Smooth muscle cell (in vitro differentiated cells): ENCODE measurements at regions not wholly inside any gene's neighbourhood (a gene's known extent, or its start where the extent isn't known, plus 50 kb on each side); places are given as distances from the start of the nearest gene placed in this dataset.

ENCODE experiments used
- DNase-seq: peaks from one replicate; lab custom pipeline; 2025; ENCODE audit not compliant: unreplicated experiment; lab: John Stamatoyannopoulos, UW
- H2AFZ ChIP-seq: fragments of 200-600 bp; sonication (generic); 2 replicates; pipeline ENCODE4 v1.6.0; 2016; ENCODE audit warnings: antibody characterized with exemption, low read depth, mild to moderate bottlenecking
- H3F3A ChIP-seq: fragments of 200-600 bp; sonication (generic); 2 replicates; pipeline ENCODE4 v1.6.0; 2017; ENCODE audit warnings: antibody characterized with exemption, low read depth
- H3K27ac ChIP-seq: fragments of 200-600 bp; sonication (generic); 2 replicates; pipeline ENCODE4 v1.5.1; 2016; ENCODE audit warnings: low read depth, mild to moderate bottlenecking
- H3K27me3 ChIP-seq: fragments of 200-600 bp; sonication (generic); 2 replicates; pipeline ENCODE4 v1.6.1; 2016; ENCODE audit warnings: low read depth, mild to moderate bottlenecking
- H3K36me3 ChIP-seq: fragments of 200-600 bp; sonication (generic); 2 replicates; pipeline ENCODE4 v1.5.1; 2016; ENCODE audit warnings: low read depth
- H3K4me1 ChIP-seq: fragments of 200-600 bp; sonication (generic); 2 replicates; pipeline ENCODE4 v1.5.1; 2016; ENCODE audit warnings: low read depth
- H3K4me2 ChIP-seq: fragments of 200-600 bp; sonication (generic); 2 replicates; pipeline ENCODE4 v1.6.0; 2016; ENCODE audit warnings: mild to moderate bottlenecking
- H3K4me3 ChIP-seq: fragments of 200-600 bp; sonication (generic); 2 replicates; pipeline ENCODE4 v1.5.1; 2016; ENCODE audit warnings: mild to moderate bottlenecking
- H3K79me2 ChIP-seq: fragments of 200-600 bp; sonication (generic); 2 replicates; pipeline ENCODE4 v1.6.0; 2016; ENCODE audit warnings: low read depth, mild to moderate bottlenecking
- H3K9ac ChIP-seq: fragments of 200-600 bp; sonication (generic); 2 replicates; pipeline ENCODE4 v1.6.0; 2016; ENCODE audit warnings: low read depth
- H3K9me3 ChIP-seq: fragments of 200-600 bp; sonication (generic); replicated peaks from 2 replicates; pipeline ENCODE4 v1.5.1; 2016; ENCODE audit warnings: low read depth
- H4K20me1 ChIP-seq: fragments of 200-600 bp; sonication (generic); 2 replicates; pipeline ENCODE4 v1.6.0; 2016; ENCODE audit warnings: low read depth
- WGBS: methylation state at CpG from one replicate; pipeline ENCODE4 v1.1.7; 2016; ENCODE audit warnings: low lambda C conversion rate; 5-methylcytosine and 5-hydroxymethylcytosine counted together
- TF ChIP-seq, protein P1 (sequence below): fragments of 200-600 bp; sonication (generic); IDR thresholded peaks from 2 replicates; pipeline ENCODE4 v1.5.1; 2017; ENCODE audit warnings: borderline replicate concordance, mild to moderate bottlenecking, antibody characterized with exemption; ENCODE audit not compliant: insufficient read depth, poor library complexity, severe bottlenecking

DNA sequence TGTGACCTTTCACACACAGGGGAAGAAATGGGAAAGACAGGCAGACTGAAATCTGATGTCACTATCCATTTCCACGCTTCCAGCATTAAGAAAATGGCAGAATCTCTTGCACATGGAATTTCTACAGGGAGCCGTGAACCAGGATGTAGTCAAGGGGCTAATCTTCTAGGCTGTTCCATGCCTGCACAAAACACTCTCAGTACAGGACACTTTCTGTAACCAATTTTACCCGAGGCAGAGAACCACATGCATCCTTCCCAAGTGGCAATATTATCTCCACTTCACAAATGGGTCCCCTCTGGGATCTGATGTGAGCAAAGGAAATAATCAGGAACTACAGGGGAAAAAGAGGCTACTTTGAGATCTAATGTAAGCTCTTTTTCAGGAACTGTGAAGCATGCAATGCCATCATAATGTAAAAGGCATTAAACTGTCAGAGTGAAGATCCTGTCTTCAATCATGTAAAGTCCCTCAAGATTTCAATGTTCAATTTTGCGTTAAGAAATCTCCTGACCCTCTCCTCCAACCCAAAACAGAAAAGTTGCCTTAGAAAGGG, 236.9 kb downstream of the RBM43 start:
- H3K27ac ChIP-seq = no peak overlapping the region
- no peak overlapping the region for H3K4me3 ChIP-seq
- H3K4me1 ChIP-seq = no peaks in the 10 kb centered on the region
- H3K27me3 ChIP-seq = no peaks in the 10 kb centered on the region
- H3K9me3 ChIP-seq = no peaks in the 10 kb centered on the region
- H4K20me1 ChIP-seq = no peaks in the 10 kb centered on the region
- H2AFZ ChIP-seq = no peak overlapping the region
- H3K79me2 ChIP-seq = no peaks in the 10 kb centered on the region
- DNase-seq = no peak
- no peaks in the 10 kb centered on the region for H3F3A ChIP-seq
- no peaks in the 10 kb centered on the region for H3K36me3 ChIP-seq
- no peak overlapping the region for H3K4me2 ChIP-seq
- TF ChIP-seq, protein P1, sequence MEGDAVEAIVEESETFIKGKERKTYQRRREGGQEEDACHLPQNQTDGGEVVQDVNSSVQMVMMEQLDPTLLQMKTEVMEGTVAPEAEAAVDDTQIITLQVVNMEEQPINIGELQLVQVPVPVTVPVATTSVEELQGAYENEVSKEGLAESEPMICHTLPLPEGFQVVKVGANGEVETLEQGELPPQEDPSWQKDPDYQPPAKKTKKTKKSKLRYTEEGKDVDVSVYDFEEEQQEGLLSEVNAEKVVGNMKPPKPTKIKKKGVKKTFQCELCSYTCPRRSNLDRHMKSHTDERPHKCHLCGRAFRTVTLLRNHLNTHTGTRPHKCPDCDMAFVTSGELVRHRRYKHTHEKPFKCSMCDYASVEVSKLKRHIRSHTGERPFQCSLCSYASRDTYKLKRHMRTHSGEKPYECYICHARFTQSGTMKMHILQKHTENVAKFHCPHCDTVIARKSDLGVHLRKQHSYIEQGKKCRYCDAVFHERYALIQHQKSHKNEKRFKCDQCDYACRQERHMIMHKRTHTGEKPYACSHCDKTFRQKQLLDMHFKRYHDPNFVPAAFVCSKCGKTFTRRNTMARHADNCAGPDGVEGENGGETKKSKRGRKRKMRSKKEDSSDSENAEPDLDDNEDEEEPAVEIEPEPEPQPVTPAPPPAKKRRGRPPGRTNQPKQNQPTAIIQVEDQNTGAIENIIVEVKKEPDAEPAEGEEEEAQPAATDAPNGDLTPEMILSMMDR = no peak
- 65% methylated on average over 4 of the region's 4 CpGs for WGBS
- H3K9ac ChIP-seq = no peak overlapping the region

DNA sequence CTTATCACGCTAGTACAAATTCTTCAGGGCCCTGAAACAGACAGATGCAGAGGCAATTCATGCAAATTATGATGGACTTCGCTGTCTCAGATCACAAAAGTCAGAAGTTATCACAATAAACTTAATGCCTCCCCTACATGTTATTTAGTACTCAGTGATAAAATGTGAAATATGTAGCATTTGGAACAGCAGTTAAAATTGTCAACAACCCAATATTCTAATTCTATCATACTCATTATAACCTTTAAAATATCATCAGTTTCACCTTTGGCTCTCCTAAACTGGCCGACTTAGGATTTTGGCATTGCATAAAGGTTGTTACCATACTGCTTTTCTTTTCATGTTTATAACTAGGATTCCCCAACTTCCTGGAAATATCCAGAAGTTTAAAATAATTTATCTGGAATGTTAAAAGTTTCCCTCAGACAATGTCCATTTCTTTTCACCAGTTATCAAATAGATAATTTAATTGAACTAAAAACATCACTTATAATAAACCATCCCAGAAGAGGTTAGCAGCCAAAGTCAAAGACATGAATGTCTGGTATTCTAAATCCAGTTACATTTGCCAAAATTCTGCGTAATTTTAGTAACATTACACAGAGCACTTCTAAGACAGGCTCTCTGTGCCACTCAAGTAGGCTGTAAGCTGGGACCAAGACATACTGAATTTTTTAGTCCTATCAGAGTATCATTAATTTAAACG, 239.8 kb downstream of the RBM43 start:
- Histone ChIP-seq H3K4me1 (no peaks in the 10 kb centered on the region), H2AFZ (no peak overlapping the region), H3K9me3 (no peaks in the 10 kb centered on the region), H3K27me3 (no peaks in the 10 kb centered on the region), H3K9ac (no peak overlapping the region), H3K36me3 (no peaks in the 10 kb centered on the region), H3K79me2 (no peaks in the 10 kb centered on the region), H3K4me2 (no peak overlapping the region), H3K27ac (no peak overlapping the region), H3F3A (no peaks in the 10 kb centered on the region), H4K20me1 (no peaks in the 10 kb centered on the region), H3K4me3 (no peak overlapping the region)
- 88% methylated on average over 5 of the region's 5 CpGs for WGBS
- TF ChIP-seq, protein P1 = no peak
- no peak for DNase-seq

DNA sequence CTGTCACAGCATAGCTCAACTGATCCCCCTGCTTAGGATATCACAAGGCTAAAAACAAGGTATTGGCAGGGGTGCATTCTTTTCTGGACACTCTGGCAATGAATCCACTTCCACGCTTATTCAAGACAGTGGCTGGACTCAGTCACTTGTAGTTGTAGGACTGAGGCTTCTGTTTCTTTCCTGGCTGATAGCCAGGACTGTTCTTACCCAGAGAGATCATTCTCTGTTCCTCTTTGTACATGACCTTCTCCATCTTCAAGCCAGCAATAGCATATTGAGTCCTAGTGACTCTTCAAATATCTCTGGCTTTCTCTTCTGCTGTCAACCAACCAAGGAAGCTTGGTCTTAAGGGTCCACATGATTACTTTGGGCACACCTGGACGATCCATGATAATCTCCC, 241.3 kb downstream of the RBM43 start:
- Histone ChIP-seq H3K27ac (no peak overlapping the region), H3K9ac (no peak overlapping the region), H3K4me3 (no peak overlapping the region), H2AFZ (no peak overlapping the region), H4K20me1 (no peaks in the 10 kb centered on the region), H3K36me3 (no peaks in the 10 kb centered on the region), H3F3A (no peaks in the 10 kb centered on the region), H3K4me2 (no peak overlapping the region), H3K9me3 (no peaks in the 10 kb centered on the region), H3K27me3 (no peaks in the 10 kb centered on the region), H3K79me2 (no peaks in the 10 kb centered on the region), H3K4me1 (no peaks in the 10 kb centered on the region)
- TF ChIP-seq, protein P1 = no peak
- no peak for DNase-seq
- WGBS = 87% methylated on average over 2 of the region's 2 CpGs
